ENCODE measurements at regions not wholly inside any gene's neighbourhood (a gene's known extent, or its start where the extent isn't known, plus 50 kb on each side); places are given as distances from the start of the nearest gene placed in this dataset.

GRCh38 chr13:76330761-76331160, 555.4 kb downstream of the KCTD12 start:
- Histone ChIP-seq H3K36me3 (ENCODE audit: control insufficient read depth in 2 of 3, insufficient read depth in 3 of 3, low read length in 3 of 3) (no peaks in the 10 kb centered on the region), H3K27ac (ENCODE audit: low read depth in 2 of 2, low read length in 2 of 2) (no peak overlapping the region), H3K4me1 (ENCODE audit: control insufficient read depth in 2 of 3, insufficient read depth in 2 of 3, low read depth in 1 of 3, low read length in 3 of 3) (no peaks in the 10 kb centered on the region), H3K9me3 (ENCODE audit: control insufficient read depth in 2 of 3, insufficient read depth in 1 of 3, low read length in 3 of 3) (no peaks in the 10 kb centered on the region), H3K4me3 (ENCODE audit: low read length in 3 of 3) (no peak overlapping the region), H3K27me3 (ENCODE audit: control insufficient read depth, insufficient read depth, low read length) (no peaks in the 10 kb centered on the region), H3K9ac (ENCODE audit: low read length in 3 of 3) (no peak overlapping the region)
- intact Hi-C loops (cut with DNase I) = no loop called here
- DNase-seq = no peak
- TF ChIP-seq CTCF (IDR thresholded peaks at IDR 0.05; ENCODE audit: borderline replicate concordance, extremely low read depth, insufficient read depth) = no peak
- no peak for FAIRE-seq

DNA sequence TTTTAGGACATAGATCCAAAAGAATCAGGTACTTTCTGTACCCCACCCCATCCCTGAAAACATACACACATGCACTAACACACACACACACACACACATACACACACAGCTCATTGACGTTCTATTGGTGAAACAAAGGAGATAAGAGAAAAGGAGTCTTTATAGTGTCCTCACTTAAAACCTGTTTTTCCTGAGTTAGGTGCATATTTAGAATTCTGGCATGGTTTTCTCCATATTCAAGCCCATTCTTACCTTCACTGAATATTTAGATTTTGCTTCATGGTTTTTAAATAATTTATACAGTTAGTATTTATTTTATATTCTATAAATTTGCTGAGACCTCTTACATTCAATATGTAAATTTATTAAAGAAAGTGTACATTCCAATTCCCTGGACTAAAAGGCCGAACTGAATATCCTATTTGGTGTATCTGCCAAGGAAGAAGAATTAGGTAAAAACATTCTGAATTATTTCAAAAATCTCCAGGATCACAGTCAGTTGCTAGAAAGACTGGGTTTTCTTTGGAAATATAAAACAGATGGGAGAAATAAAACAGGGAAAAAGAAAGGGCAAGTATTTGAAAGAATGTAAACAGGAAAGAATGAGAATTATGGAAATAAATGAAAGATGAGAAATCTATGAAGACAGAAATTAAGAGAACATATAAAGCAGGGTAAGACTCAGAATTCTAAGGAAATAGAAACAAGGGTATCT, 556.2 kb downstream of the KCTD12 start:
- FAIRE-seq = no peak
- intact Hi-C loops (cut with DNase I) = no loop called here
- H3K4me3 ChIP-seq (ENCODE audit: low read length in 3 of 3) = no peak overlapping the region

DNA sequence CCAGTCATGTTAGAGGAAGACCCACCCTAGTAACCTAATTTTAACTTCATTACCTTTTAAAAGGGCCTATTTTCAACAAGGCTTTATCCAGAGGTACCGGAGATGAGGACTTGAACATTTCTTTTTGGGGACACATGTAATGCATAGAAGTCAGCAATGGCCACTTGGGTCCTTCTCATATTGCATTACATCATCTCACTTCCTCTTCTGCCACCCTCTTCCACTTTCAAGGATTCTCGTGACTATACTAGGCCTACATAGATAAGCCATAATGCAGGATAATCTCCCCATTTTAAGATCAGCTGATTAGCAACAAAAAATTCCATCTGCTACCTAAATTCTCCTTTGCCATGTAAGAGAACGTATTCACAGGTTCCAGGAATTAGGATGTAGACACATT, 557.2 kb downstream of the KCTD12 start:
- Histone ChIP-seq H3K9me3 (ENCODE audit: control insufficient read depth in 2 of 3, insufficient read depth in 1 of 3, low read length in 3 of 3) (no peaks in the 10 kb centered on the region), H3K4me1 (ENCODE audit: control insufficient read depth in 2 of 3, insufficient read depth in 2 of 3, low read depth in 1 of 3, low read length in 3 of 3) (no peaks in the 10 kb centered on the region), H3K36me3 (ENCODE audit: control insufficient read depth in 2 of 3, insufficient read depth in 3 of 3, low read length in 3 of 3) (no peaks in the 10 kb centered on the region), H3K4me3 (ENCODE audit: low read length in 3 of 3) (no peak overlapping the region), H3K27ac (ENCODE audit: low read depth in 2 of 2, low read length in 2 of 2) (no peak overlapping the region), H3K9ac (ENCODE audit: low read length in 3 of 3) (no peak overlapping the region), H3K27me3 (ENCODE audit: control insufficient read depth, insufficient read depth, low read length) (no peaks in the 10 kb centered on the region)
- intact Hi-C loops (cut with DNase I) = no loop called here
- TF ChIP-seq CTCF (IDR thresholded peaks at IDR 0.05; ENCODE audit: borderline replicate concordance, extremely low read depth, insufficient read depth) = no peak
- DNase-seq = no peak
- no peak for FAIRE-seq

More for the DNA sequence above, 556.2 kb downstream of the KCTD12 start:
- H3K27ac ChIP-seq (ENCODE audit: low read depth in 2 of 2, low read length in 2 of 2) = no peak overlapping the region
- H3K9me3 ChIP-seq (ENCODE audit: control insufficient read depth in 2 of 3, insufficient read depth in 1 of 3, low read length in 3 of 3) = no peaks in the 10 kb centered on the region
- no peak for DNase-seq
- no peak overlapping the region for H3K9ac ChIP-seq (ENCODE audit: low read length in 3 of 3)
- no peaks in the 10 kb centered on the region for H3K27me3 ChIP-seq (ENCODE audit: control insufficient read depth, insufficient read depth, low read length)
- H3K4me1 ChIP-seq (ENCODE audit: control insufficient read depth in 2 of 3, insufficient read depth in 2 of 3, low read depth in 1 of 3, low read length in 3 of 3) = no peaks in the 10 kb centered on the region
- no peaks in the 10 kb centered on the region for H3K36me3 ChIP-seq (ENCODE audit: control insufficient read depth in 2 of 3, insufficient read depth in 3 of 3, low read length in 3 of 3)
- no peak for TF ChIP-seq CTCF (IDR thresholded peaks at IDR 0.05; ENCODE audit: borderline replicate concordance, extremely low read depth, insufficient read depth)

GRCh38 chr13:76326343-76326742, 559.9 kb downstream of the KCTD12 start:
- no peak for FAIRE-seq
- Histone ChIP-seq H3K4me1 (ENCODE audit: control insufficient read depth in 2 of 3, insufficient read depth in 2 of 3, low read depth in 1 of 3, low read length in 3 of 3) (no peaks in the 10 kb centered on the region), H3K9me3 (ENCODE audit: control insufficient read depth in 2 of 3, insufficient read depth in 1 of 3, low read length in 3 of 3) (no peaks in the 10 kb centered on the region), H3K4me3 (ENCODE audit: low read length in 3 of 3) (no peak overlapping the region), H3K27me3 (ENCODE audit: control insufficient read depth, insufficient read depth, low read length) (no peaks in the 10 kb centered on the region), H3K9ac (ENCODE audit: low read length in 3 of 3) (no peak overlapping the region), H3K36me3 (ENCODE audit: control insufficient read depth in 2 of 3, insufficient read depth in 3 of 3, low read length in 3 of 3) (no peaks in the 10 kb centered on the region), H3K27ac (ENCODE audit: low read depth in 2 of 2, low read length in 2 of 2) (no peak overlapping the region)
- DNase-seq = no peak
- intact Hi-C loops (cut with DNase I) = no loop called here
- TF ChIP-seq CTCF (IDR thresholded peaks at IDR 0.05; ENCODE audit: borderline replicate concordance, extremely low read depth, insufficient read depth) = no peak

All from kidney (tissue), 13 donors.